K562 (cell line): ENCODE measurements at regions not wholly inside any gene's neighbourhood (a gene's known extent, or its start where the extent isn't known, plus 50 kb on each side); places are given as distances from the start of the nearest gene placed in this dataset.

Experiments used
- ATAC-seq: fragments of 200-7000 bp; cut with Tn5 transposase; 3 replicates; pipeline ENCODE4 v1.9.1; 2020; ENCODE audit warnings: moderate library complexity
- BruUV-seq: library from RNA; stranded (reverse); fragments of 400-500 nt; replicated peaks from 2 replicates; lab custom pipeline; 2021; lab: Mats Ljungman, UMichigan
- CTCF ChIA-PET: fragments of 300-600 bp; formaldehyde crosslinking; extraction: SDS; loops from one replicate; lab custom pipeline; 2021; ENCODE audit warnings: low intra/inter-chr PET ratio; lab: Yijun Ruan, JAX
- POLR2A ChIA-PET: fragments of 300-600, 350-650 bp; sonication (Branson Sonifier 250); formaldehyde crosslinking; extraction: SDS; loops from one replicate; lab custom pipeline; 2021; ENCODE audit warnings: antibody characterized with exemption, inconsistent platforms; lab: Yijun Ruan, JAX
- DNase-seq, 4 experiments: peaks; one replicate each; pipeline versions ENCODE4 v3.0.0 to v3.0.0-alpha.2; 2011 to 2018; ENCODE audit warnings: low spot score in 3 of 4, mixed read lengths in 3 of 4; ENCODE audit errors: extremely low read depth in 1 of 4
- FAIRE-seq: peaks from 2 replicates; lab custom pipeline; 2011; peaks lifted over from hg19 to GRCh38; lab: Jason Lieb, UNC
- H2AFZ ChIP-seq: 2 replicates; pipeline ENCODE4 v1.6.0; 2011; ENCODE audit warnings: low read depth, low read length, control low read depth, inconsistent platforms
- H3K27ac ChIP-seq: fragments of 200-600 bp; 3 replicates; pipeline ENCODE4 v1.8.0; 2011; ENCODE audit warnings: low read depth, mild to moderate bottlenecking, control low read depth, inconsistent platforms, low read length, moderate library complexity, mixed read lengths; ENCODE audit errors: extremely low read depth
- H3K27me3 ChIP-seq, 2 experiments: fragments of 300-600 bp in 1 of 2; 2 replicates in 1 of 2; 3 replicates in 1 of 2; pipeline versions ENCODE4 v1.6.0 to v1.8.0; 2011; ENCODE audit warnings: inconsistent platforms in 2 of 2, low read length in 2 of 2, mild to moderate bottlenecking in 1 of 2, mixed read lengths in 1 of 2, moderate library complexity in 1 of 2; ENCODE audit not compliant: control insufficient read depth in 2 of 2, insufficient read depth in 2 of 2
- H3K36me3 ChIP-seq: fragments of 300-600 bp; 3 replicates; pipeline ENCODE4 v1.8.0; 2011; ENCODE audit warnings: mild to moderate bottlenecking, low read length, inconsistent platforms; ENCODE audit not compliant: control insufficient read depth, insufficient read depth
- H3K4me1 ChIP-seq, 2 experiments: fragments of 200-600 bp in 1 of 2; replicated peaks in 1 of 2; 2 replicates in 1 of 2; 3 replicates in 1 of 2; pipeline versions ENCODE4 v1.5.1 to v1.8.0; 2011; ENCODE audit warnings: inconsistent platforms in 2 of 2, low read length in 2 of 2, mild to moderate bottlenecking in 1 of 2, mixed read lengths in 1 of 2, moderate library complexity in 1 of 2; ENCODE audit not compliant: control insufficient read depth in 2 of 2, insufficient read depth in 2 of 2
- H3K4me2 ChIP-seq: 2 replicates; pipeline ENCODE4 v1.6.1; 2011; ENCODE audit warnings: low read length, control low read depth, inconsistent platforms, mixed read lengths; ENCODE audit not compliant: insufficient read depth
- H3K4me3 ChIP-seq: fragments of 200-600 bp; sonication (generic), shearing (Covaris generic); 2 replicates; pipeline ENCODE4 v1.5.1; 2016; ENCODE audit warnings: control low read depth, inconsistent platforms
- H3K79me2 ChIP-seq: fragments of 200-600 bp; 3 replicates; pipeline ENCODE4 v1.8.0; 2011; ENCODE audit warnings: low read length, inconsistent platforms; ENCODE audit not compliant: control insufficient read depth, insufficient read depth
- H3K9ac ChIP-seq, 2 experiments: 2 replicates each; pipeline versions ENCODE4 v1.6.0 to v1.6.1; 2011; ENCODE audit warnings: low read depth in 2 of 2, low read length in 2 of 2, control low read depth in 1 of 2, inconsistent platforms in 1 of 2, mild to moderate bottlenecking in 1 of 2, mixed read lengths in 1 of 2; ENCODE audit not compliant: insufficient read depth in 1 of 2
- H3K9me1 ChIP-seq: one replicate; pipeline ENCODE4 v1.6.0; 2011; ENCODE audit warnings: inconsistent platforms, mild to moderate bottlenecking, low read length, moderate library complexity; ENCODE audit not compliant: control insufficient read depth, insufficient read depth
- H3K9me3 ChIP-seq: replicated peaks from 2 replicates; pipeline ENCODE4 v1.5.1; 2011; ENCODE audit warnings: low read depth, low read length, inconsistent platforms; ENCODE audit not compliant: control insufficient read depth, insufficient read depth
- H4K20me1 ChIP-seq: replicated peaks from 2 replicates; pipeline ENCODE4 v1.6.1; 2011; ENCODE audit warnings: low read length, inconsistent platforms, mixed read lengths; ENCODE audit not compliant: control insufficient read depth, insufficient read depth
- ARHGAP35 ChIP-seq: fragments of 450-650 bp; IDR thresholded peaks from 2 replicates; pipeline ENCODE4 v1.6.1; 2018; ENCODE audit not compliant: partially characterized antibody
- EGR1 ChIP-seq: fragments of 450-650 bp; conservative IDR thresholded peaks from 2 replicates; pipeline ENCODE4 v1.6.1; 2017; ENCODE audit warnings: mild to moderate bottlenecking
- NFATC3 ChIP-seq: fragments of 450-650 bp; IDR thresholded peaks from 2 replicates; pipeline ENCODE4 v1.6.1; 2017; ENCODE audit warnings: mild to moderate bottlenecking
- NFXL1 ChIP-seq: fragments of 450-650 bp; formaldehyde crosslinking; IDR thresholded peaks from 2 replicates; pipeline ENCODE4 v1.4.0; 2021; ENCODE audit warnings: mild to moderate bottlenecking
- NFYB ChIP-seq: IDR thresholded peaks from 2 replicates; pipeline ENCODE4 v1.6.1; 2011; ENCODE audit warnings: mild to moderate bottlenecking, moderate library complexity; ENCODE audit not compliant: insufficient read length; ENCODE audit errors: extremely low read depth
- NR2F6 ChIP-seq: fragments of 450-650 bp; formaldehyde crosslinking; IDR thresholded peaks from 2 replicates; pipeline ENCODE4 v1.4.0; 2020; ENCODE audit warnings: mild to moderate bottlenecking
- NR3C1 ChIP-seq: sonication (generic); formaldehyde crosslinking; IDR thresholded peaks from 2 replicates; pipeline ENCODE4 v1.8.1; 2022; ENCODE audit warnings: missing genetic modification reagents
- RBM34 ChIP-seq: fragments of 200-400 bp; formaldehyde crosslinking; IDR thresholded peaks from 2 replicates; pipeline ENCODE4 v1.6.1; 2018; ENCODE audit warnings: low read length, borderline replicate concordance; ENCODE audit not compliant: insufficient read depth
- SIN3B ChIP-seq: fragments of 450-650 bp; IDR thresholded peaks from 2 replicates; pipeline ENCODE4 v1.6.1; 2017; ENCODE audit warnings: low read depth, mild to moderate bottlenecking, moderate library complexity
- SPI1 ChIP-seq: IDR thresholded peaks from 2 replicates; pipeline ENCODE4 v1.6.1; 2011; ENCODE audit warnings: low read depth, low read length, control low read depth, borderline replicate concordance
- ZNF184 ChIP-seq: sonication (generic); formaldehyde crosslinking; IDR thresholded peaks from 2 replicates; pipeline ENCODE4 v1.5.0; 2020; ENCODE audit warnings: missing genetic modification reagents
- WGBS: fragments of 100-300 bp; shearing (Covaris generic); methylation state at CpG from one replicate; pipeline ENCODE4 v1.1.6; 2016; ENCODE audit warnings: low coverage, mixed read lengths; ENCODE audit not compliant: insufficient coverage; ENCODE audit errors: missing lambda C conversion rate; 5-methylcytosine and 5-hydroxymethylcytosine counted together
- in situ Hi-C: fragments of 300-500 bp; cut with MboI; formaldehyde crosslinking; loops from 4 replicates; pipeline ENCODE4 v1.15.0; 2018; ENCODE audit warnings: inconsistent platforms, mixed read lengths
- intact Hi-C: fragments of 100-400 bp; cut with micrococcal nuclease; formaldehyde crosslinking; loops from 2 replicates; pipeline ENCODE4 v1.14.2; 2022
- TF ChIP-seq, protein P1 (sequence below): sonication (generic); formaldehyde crosslinking; IDR thresholded peaks from 2 replicates; pipeline ENCODE4 v1.8.0; 2023; ENCODE audit warnings: missing genetic modification reagents, mild to moderate bottlenecking, borderline replicate concordance
- TF ChIP-seq, protein P2 (sequence below): IDR thresholded peaks from 2 replicates; pipeline ENCODE4 v1.6.1; 2012; ENCODE audit warnings: low read depth, low read length, improper control_type of control experiment, borderline replicate concordance
- TF ChIP-seq, protein P3 (sequence below): sonication (generic); formaldehyde crosslinking; IDR thresholded peaks from 2 replicates; pipeline ENCODE4 v1.8.0; 2023; ENCODE audit warnings: mild to moderate bottlenecking, missing genetic modification reagents

DNA sequence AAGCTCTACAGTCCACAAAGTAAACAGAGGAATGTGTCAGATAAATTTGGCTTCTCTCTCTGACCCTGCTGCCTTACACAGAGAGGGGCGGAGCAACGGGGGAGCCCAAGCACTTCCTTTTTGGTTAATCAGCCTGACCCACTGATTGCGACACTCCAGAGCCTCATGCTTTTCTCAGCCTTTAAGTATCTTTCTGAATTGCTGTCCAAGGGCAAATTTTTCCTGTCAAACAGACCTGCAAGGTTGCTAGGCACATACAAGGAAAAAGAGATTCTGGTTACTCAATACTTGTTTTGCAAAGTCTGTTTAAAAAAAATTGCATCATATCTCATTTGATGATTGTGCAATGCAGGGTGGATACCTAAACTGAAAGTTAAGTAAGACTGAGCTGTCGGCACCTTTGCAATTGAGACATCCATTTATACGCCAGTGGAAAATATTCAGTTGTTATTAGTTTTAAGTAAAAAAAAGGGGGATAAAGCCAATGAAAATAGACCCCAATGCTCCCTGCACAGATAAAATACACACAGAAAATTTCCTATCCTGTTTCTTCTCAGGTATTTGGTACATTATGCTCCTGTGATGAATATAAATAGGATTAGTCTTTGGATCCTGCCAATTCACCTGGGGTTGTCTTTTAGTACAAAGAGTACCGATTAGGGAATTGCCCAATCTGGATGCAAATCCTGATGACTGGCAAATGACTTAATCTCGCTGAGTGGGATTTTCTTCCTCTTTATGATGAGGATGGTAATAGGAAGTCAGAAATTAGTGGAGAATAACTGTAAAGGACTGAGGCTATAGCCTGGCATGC, 260.2 kb upstream of the TRIB2 start:
- no peaks in the 10 kb centered on the region for H3K79me2 ChIP-seq
- H3K4me1 ChIP-seq, result peaks cover 4 to 28% of the 10 kb centered on the region in 2 experiments; a peak in 2 of 5 replicates
- peak overlapping the region in 1 of 2 experiments; percentile 67; a peak in 2 of 4 replicates for H3K9ac ChIP-seq
- POLR2A ChIA-PET, result interaction anchor here (0.9 to 1.0 kb wide), 2 partner anchors 12 to 40 kb away, joined by 3 to 4 read pairs; no protein-coding TSS in a partner anchor
- ATAC-seq (peak; percentile 94), DNase-seq (peak; percentile 77 to 92 (median 84)), FAIRE-seq (peak; percentile 90)
- TSS peak; percentile 82 for BruUV-seq
- CTCF ChIA-PET, result no interaction called here
- no peaks in the 10 kb centered on the region for H3K36me3 ChIP-seq
- 0 out of 2 replicates have a peak, but pooled peaks cover 2% of the 10 kb centered on the region for H3K9me3 ChIP-seq
- no peaks in the 10 kb centered on the region for H3K9me1 ChIP-seq
- peak overlapping the region; percentile 8; the same call in 1 of the 2 replicates for H3K4me3 ChIP-seq
- peak overlapping the region; percentile 87 for H2AFZ ChIP-seq
- no peaks in the 10 kb centered on the region for H3K27me3 ChIP-seq
- H3K27ac ChIP-seq, result peak overlapping the region; percentile 89
- intact Hi-C loops (no loop called here), in situ Hi-C loops (no loop called here)
- H4K20me1 ChIP-seq, result no peaks in the 10 kb centered on the region
- peak overlapping the region; percentile 73 for H3K4me2 ChIP-seq
- 8% methylated on average over 7 of the region's 7 CpGs for WGBS
- TF ChIP-seq ARHGAP35 (no peak), NFATC3 (no peak), EGR1 (no peak), NR2F6 (CRISPR knock-in tag) (no peak), SPI1 (peak; percentile 96), NR3C1 (CRISPR knock-in tag) (no peak), NFYB (no peak), ZNF184 (CRISPR knock-in tag) (no peak), SIN3B (no peak), NFXL1 (CRISPR knock-in tag) (no peak), RBM34 (no peak)
- TF ChIP-seq, protein P1, sequence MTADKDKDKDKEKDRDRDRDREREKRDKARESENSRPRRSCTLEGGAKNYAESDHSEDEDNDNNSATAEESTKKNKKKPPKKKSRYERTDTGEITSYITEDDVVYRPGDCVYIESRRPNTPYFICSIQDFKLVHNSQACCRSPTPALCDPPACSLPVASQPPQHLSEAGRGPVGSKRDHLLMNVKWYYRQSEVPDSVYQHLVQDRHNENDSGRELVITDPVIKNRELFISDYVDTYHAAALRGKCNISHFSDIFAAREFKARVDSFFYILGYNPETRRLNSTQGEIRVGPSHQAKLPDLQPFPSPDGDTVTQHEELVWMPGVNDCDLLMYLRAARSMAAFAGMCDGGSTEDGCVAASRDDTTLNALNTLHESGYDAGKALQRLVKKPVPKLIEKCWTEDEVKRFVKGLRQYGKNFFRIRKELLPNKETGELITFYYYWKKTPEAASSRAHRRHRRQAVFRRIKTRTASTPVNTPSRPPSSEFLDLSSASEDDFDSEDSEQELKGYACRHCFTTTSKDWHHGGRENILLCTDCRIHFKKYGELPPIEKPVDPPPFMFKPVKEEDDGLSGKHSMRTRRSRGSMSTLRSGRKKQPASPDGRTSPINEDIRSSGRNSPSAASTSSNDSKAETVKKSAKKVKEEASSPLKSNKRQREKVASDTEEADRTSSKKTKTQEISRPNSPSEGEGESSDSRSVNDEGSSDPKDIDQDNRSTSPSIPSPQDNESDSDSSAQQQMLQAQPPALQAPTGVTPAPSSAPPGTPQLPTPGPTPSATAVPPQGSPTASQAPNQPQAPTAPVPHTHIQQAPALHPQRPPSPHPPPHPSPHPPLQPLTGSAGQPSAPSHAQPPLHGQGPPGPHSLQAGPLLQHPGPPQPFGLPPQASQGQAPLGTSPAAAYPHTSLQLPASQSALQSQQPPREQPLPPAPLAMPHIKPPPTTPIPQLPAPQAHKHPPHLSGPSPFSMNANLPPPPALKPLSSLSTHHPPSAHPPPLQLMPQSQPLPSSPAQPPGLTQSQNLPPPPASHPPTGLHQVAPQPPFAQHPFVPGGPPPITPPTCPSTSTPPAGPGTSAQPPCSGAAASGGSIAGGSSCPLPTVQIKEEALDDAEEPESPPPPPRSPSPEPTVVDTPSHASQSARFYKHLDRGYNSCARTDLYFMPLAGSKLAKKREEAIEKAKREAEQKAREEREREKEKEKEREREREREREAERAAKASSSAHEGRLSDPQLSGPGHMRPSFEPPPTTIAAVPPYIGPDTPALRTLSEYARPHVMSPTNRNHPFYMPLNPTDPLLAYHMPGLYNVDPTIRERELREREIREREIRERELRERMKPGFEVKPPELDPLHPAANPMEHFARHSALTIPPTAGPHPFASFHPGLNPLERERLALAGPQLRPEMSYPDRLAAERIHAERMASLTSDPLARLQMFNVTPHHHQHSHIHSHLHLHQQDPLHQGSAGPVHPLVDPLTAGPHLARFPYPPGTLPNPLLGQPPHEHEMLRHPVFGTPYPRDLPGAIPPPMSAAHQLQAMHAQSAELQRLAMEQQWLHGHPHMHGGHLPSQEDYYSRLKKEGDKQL (CRISPR knock-in tag), result no peak
- TF ChIP-seq, protein P2, sequence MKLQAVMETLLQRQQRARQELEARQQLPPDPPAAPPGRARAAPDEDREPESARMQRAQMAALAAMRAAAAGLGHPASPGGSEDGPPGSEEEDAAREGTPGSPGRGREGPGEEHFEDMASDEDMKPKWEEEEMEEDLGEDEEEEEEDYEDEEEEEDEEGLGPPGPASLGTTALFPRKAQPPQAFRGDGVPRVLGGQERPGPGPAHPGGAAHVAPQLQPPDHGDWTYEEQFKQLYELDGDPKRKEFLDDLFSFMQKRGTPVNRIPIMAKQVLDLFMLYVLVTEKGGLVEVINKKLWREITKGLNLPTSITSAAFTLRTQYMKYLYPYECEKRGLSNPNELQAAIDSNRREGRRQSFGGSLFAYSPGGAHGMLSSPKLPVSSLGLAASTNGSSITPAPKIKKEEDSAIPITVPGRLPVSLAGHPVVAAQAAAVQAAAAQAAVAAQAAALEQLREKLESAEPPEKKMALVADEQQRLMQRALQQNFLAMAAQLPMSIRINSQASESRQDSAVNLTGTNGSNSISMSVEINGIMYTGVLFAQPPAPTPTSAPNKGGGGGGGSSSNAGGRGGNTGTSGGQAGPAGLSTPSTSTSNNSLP, result no peak
- TF ChIP-seq, protein P3, sequence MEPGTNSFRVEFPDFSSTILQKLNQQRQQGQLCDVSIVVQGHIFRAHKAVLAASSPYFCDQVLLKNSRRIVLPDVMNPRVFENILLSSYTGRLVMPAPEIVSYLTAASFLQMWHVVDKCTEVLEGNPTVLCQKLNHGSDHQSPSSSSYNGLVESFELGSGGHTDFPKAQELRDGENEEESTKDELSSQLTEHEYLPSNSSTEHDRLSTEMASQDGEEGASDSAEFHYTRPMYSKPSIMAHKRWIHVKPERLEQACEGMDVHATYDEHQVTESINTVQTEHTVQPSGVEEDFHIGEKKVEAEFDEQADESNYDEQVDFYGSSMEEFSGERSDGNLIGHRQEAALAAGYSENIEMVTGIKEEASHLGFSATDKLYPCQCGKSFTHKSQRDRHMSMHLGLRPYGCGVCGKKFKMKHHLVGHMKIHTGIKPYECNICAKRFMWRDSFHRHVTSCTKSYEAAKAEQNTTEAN (CRISPR knock-in tag), result no peak
